Right lobe of liver (tissue), 6 donors: ENCODE measurements at regions not wholly inside any gene's neighbourhood (a gene's known extent, or its start where the extent isn't known, plus 50 kb on each side); places are given as distances from the start of the nearest gene placed in this dataset.

ENCODE experiments used
- ATAC-seq, 4 donors: fragments of 200-7000 bp; cut with Tn5 transposase; one replicate each; pipeline ENCODE4 v1.9.1; 2020; ENCODE audit warnings: mild to moderate bottlenecking in 4 of 4, moderate library complexity in 4 of 4
- DNase-seq, 3 donors: peaks; one replicate each; pipeline ENCODE4 v3.0.0-alpha.2; 2020
- H3K27ac ChIP-seq, 3 donors: fragments of 200-600 bp; one replicate each; pipeline ENCODE4 v1.8.0; 2022
- H3K27me3 ChIP-seq, 2 donors: fragments of 200-600 bp; one replicate each; pipeline ENCODE4 v1.8.0; 2022
- H3K36me3 ChIP-seq, 4 donors: fragments of 200-600 bp; sonication (generic) in 1 of 4; one replicate each; pipeline versions ENCODE4 v1.5.1 to v1.8.0; 2017 to 2022; ENCODE audit warnings: control low read depth in 1 of 4
- H3K4me1 ChIP-seq, 4 donors: fragments of 200-600 bp; sonication (generic) in 1 of 4; one replicate each; pipeline versions ENCODE4 v1.5.1 to v1.8.0; 2017 to 2022; ENCODE audit warnings: control low read depth in 1 of 4
- H3K4me3 ChIP-seq, 3 donors: fragments of 200-600 bp; one replicate each; pipeline ENCODE4 v1.8.0; 2022
- H3K9me3 ChIP-seq, 4 donors: fragments of 200-600 bp; sonication (generic) in 1 of 4; one replicate each; pipeline versions ENCODE4 v1.5.1 to v1.8.0; 2017 to 2022; ENCODE audit warnings: control low read depth in 1 of 4
- POLR2A ChIP-seq: fragments of 450-650 bp; IDR thresholded peaks from one replicate; pipeline ENCODE4 v1.6.1; 2017; ENCODE audit warnings: antibody characterized with exemption, mild to moderate bottlenecking
- WGBS: methylation state at CpG from one replicate; pipeline ENCODE4 v1.1.6; 2018; ENCODE audit warnings: low coverage, low lambda C conversion rate; ENCODE audit not compliant: insufficient coverage; ENCODE audit errors: missing lambda C conversion rate; 5-methylcytosine and 5-hydroxymethylcytosine counted together
- intact Hi-C, 2 donors: fragments of 100-400 bp; cut with DNase I; formaldehyde crosslinking; loops; one replicate each; pipeline versions ENCODE4 v1.11.2 to v1.14.1; 2022
- TF ChIP-seq, protein P1 (sequence below), 4 donors: fragments of 200-600 bp in 3 of 4; fragments of 450-650 bp in 1 of 4; IDR thresholded peaks; one replicate each; pipeline versions ENCODE4 v1.5.1 to v1.8.0; 2016 to 2022; ENCODE audit warnings: antibody characterized with exemption in 4 of 4, mild to moderate bottlenecking in 2 of 4
- donor health status: DM: no; HTN: yes; CAD: no.
- donor health status: DM: no; HTN: no; CAD: no.
- donor health status: DM: no; HTN: no; CAD: no.
- donor health status: DM: no; HTN: yes; CAD: no.
- donor health status: DM: no; HTN: yes; CAD: no.

DNA sequence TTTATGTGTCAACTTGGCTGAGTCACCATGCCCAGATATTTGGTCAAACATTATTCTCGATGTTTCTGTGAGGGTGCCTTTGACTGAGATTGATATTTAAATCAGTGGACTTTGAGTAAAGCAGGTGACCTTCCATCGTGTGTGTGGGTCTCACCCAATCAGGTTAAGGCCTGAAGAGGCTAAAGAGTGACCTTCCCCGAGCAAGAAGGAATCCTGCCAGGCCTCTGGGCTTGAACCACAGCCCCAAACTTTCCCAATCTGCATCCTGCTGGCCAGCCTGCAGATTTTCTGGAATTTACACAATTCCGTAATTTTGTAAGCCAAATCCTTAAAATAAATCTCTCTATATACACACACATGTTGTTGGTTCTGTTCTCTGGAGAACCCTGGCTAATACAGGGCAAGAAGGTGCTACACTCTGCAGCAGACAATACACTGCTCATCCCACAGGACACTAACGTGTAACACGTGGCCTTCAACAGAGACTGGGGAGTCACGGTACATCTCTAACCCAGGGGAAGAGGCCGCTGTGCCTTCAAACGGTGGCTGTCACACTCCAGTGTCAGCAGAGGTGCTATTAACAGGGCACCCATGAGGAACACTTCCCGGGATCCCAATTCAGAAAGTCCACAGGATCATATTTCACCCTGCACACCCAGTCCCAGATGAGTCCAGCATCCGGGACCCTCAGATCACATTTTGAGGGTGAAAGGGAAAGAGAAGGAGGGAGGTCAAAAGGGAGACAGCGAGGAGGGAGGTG, 113.1 kb upstream of the ID2 start:
- peak in 1 of 3 donors; percentile 50 for DNase-seq
- 72% methylated on average over 6 of the region's 12 CpGs for WGBS
- no peak overlapping the region for H3K4me3 ChIP-seq
- TF ChIP-seq POLR2A, result no peak
- TF ChIP-seq, protein P1, sequence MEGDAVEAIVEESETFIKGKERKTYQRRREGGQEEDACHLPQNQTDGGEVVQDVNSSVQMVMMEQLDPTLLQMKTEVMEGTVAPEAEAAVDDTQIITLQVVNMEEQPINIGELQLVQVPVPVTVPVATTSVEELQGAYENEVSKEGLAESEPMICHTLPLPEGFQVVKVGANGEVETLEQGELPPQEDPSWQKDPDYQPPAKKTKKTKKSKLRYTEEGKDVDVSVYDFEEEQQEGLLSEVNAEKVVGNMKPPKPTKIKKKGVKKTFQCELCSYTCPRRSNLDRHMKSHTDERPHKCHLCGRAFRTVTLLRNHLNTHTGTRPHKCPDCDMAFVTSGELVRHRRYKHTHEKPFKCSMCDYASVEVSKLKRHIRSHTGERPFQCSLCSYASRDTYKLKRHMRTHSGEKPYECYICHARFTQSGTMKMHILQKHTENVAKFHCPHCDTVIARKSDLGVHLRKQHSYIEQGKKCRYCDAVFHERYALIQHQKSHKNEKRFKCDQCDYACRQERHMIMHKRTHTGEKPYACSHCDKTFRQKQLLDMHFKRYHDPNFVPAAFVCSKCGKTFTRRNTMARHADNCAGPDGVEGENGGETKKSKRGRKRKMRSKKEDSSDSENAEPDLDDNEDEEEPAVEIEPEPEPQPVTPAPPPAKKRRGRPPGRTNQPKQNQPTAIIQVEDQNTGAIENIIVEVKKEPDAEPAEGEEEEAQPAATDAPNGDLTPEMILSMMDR (IDR thresholded peaks at IDR 0.05), result no peak
- peak in 2 of 4 donors; percentile 10 to 61 for ATAC-seq
- no peaks in the 10 kb centered on the region for H3K4me1 ChIP-seq
- H3K27me3 ChIP-seq, result no peaks in the 10 kb centered on the region
- no peak overlapping the region for H3K27ac ChIP-seq
- H3K9me3 ChIP-seq, result no peaks in the 10 kb centered on the region
- H3K36me3 ChIP-seq, result no peaks in the 10 kb centered on the region
- intact Hi-C loops, result no loop called here

DNA sequence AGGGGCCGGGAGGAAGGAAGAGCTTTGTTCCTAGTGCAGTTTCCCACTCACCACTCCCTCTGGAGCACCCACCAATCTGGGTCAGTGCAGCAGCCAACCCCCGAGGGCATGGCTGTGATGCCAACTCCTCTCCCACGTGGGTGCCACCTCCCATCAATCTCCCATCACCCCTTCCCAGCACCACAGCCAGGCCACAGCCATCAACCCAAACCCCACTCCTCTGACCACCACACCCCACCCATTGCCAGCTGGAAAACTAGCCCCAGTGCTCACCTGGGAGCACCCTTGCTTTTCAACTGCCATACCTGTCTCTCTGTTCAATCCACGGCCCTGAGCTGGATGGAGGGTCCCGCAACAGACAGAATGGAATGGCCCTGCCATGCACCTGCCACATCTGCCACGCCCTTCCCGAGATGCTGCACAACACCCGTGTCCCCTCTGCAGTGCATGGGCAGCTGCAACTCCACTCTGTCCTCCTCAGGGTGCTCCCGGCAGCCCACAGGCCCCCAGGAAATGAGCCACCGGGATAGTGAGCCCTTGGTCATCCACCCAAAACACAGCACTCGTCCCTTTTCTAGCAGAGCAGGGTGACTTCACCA, 112.4 kb upstream of the ID2 start:
- Histone ChIP-seq H3K9me3 (no peaks in the 10 kb centered on the region), H3K27ac (no peak overlapping the region), H3K27me3 (no peaks in the 10 kb centered on the region), H3K4me1 (no peaks in the 10 kb centered on the region), H3K36me3 (no peaks in the 10 kb centered on the region), H3K4me3 (no peak overlapping the region)
- WGBS, result 83% methylated on average over 2 of the region's 11 CpGs
- intact Hi-C loops, result no loop called here
- DNase-seq, result peak in 1 of 3 donors; percentile 41
- no peak for ATAC-seq
- no peak for TF ChIP-seq POLR2A
- TF ChIP-seq, protein P1 (IDR thresholded peaks at IDR 0.05), result no peak

DNA sequence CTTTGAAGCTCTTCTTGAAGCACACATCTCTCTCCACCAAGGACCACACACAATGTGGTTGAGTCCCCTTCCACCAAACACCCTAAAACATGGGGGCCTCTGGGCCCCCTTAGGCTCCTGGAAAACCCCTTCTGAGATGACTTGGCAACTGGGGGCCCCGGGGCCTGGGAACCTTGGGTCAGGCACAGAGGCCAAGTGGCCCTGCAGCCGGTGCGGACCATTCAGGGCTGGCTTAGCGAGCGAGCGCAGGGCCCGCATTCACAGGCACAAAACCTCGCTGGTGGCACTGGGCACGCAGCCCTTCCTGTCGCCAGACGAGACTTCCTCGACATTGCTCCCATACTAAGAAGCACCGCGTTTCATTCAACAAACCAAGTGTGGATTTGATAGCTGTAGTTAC, 111.2 kb upstream of the ID2 start:
- Histone ChIP-seq H3K9me3 (no peaks in the 10 kb centered on the region), H3K36me3 (no peaks in the 10 kb centered on the region), H3K27me3 (no peaks in the 10 kb centered on the region), H3K27ac (no peak overlapping the region), H3K4me3 (no peak overlapping the region), H3K4me1 (no peaks in the 10 kb centered on the region)
- no peak for TF ChIP-seq POLR2A
- TF ChIP-seq, protein P1 (IDR thresholded peaks at IDR 0.05), result no peak
- ATAC-seq (no peak), DNase-seq (no peak)
- no CpG with 5 or more reads among the region's 14 CpGs for WGBS
- intact Hi-C loops, result no loop called here

DNA sequence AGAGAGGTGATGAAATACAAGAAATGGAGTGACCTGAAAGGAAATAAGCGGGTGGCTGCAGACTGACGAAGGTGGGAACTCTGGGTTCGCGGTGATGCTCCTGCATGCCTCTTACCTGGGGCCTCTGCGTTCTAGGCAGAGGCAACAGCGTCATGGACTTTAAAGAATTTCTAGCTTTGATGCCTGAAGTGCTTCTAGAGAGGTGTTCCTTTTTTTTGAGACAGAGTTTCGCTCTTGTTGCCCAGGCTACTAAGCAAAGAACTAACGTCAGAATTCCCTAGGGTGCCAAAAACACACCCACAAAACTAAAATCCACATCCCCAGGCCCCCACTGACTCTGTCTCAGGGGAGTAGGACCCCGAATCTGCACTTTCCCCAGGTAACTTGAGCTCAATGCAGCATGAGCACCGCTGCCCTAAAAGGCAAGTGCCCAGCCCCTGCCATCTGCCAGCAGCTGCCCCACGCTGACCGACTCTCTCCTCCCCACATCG, 110.5 kb upstream of the ID2 start:
- DNase-seq (peak in 1 of 3 donors; percentile 38), ATAC-seq (no peak)
- Histone ChIP-seq H3K4me1 (no peaks in the 10 kb centered on the region), H3K4me3 (no peak overlapping the region), H3K36me3 (no peaks in the 10 kb centered on the region), H3K9me3 (no peaks in the 10 kb centered on the region), H3K27me3 (no peaks in the 10 kb centered on the region), H3K27ac (no peak overlapping the region)
- 93% methylated on average over 10 of the region's 13 CpGs for WGBS
- intact Hi-C loops, result no loop called here
- TF ChIP-seq, protein P1 (IDR thresholded peaks at IDR 0.05), result no peak
- TF ChIP-seq POLR2A, result no peak
